Mammary epithelial cell (primary cell): ENCODE measurements at regions not wholly inside any gene's neighbourhood (a gene's known extent, or its start where the extent isn't known, plus 50 kb on each side); places are given as distances from the start of the nearest gene placed in this dataset.

Source experiments
- CTCF ChIP-seq, 2 donors: IDR thresholded peaks in 1 of 2; conservative IDR thresholded peaks in 1 of 2; 2 replicates each; pipeline ENCODE4 v1.5.1; 2011 to 2012; ENCODE audit warnings: inconsistent platforms in 2 of 2, low read length in 2 of 2, mild to moderate bottlenecking in 2 of 2, control low read depth in 1 of 2, low read depth in 1 of 2; ENCODE audit not compliant: insufficient read depth in 1 of 2; ENCODE audit errors: extremely low read depth in 1 of 2
- EZH2 ChIP-seq: IDR thresholded peaks from 2 replicates; pipeline ENCODE4 v1.6.1; 2012; ENCODE audit warnings: low read length, inconsistent platforms, borderline replicate concordance

- TF ChIP-seq CTCF (conservative IDR thresholded peaks at IDR 0.05 in 1 of 2, IDR thresholded peaks at IDR 0.05 in 1 of 2; ENCODE audit: extremely low read depth in 1 of 2, insufficient read depth in 1 of 2, low read depth in 1 of 2, low read length in 2 of 2) (no peak), EZH2 (no peak)
Measured at GRCh38 chr7:41874201-41874785, 171.4 kb upstream of the INHBA start.
